GM19455 (cell line): ENCODE measurements at regions not wholly inside any gene's neighbourhood (a gene's known extent, or its start where the extent isn't known, plus 50 kb on each side); places are given as distances from the start of the nearest gene placed in this dataset.
"Not testable (repeated sequence)": the region's sequence is repeated elsewhere in the genome, so short reads cannot be mapped to it uniquely, and the experiment has no call there.

ENCODE experiments used
- ATAC-seq: cut with Tn5 transposase; IDR thresholded peaks from one replicate; pipeline ENCODE4 v1.9.1; 2021; ENCODE audit not compliant: unreplicated experiment

DNA sequence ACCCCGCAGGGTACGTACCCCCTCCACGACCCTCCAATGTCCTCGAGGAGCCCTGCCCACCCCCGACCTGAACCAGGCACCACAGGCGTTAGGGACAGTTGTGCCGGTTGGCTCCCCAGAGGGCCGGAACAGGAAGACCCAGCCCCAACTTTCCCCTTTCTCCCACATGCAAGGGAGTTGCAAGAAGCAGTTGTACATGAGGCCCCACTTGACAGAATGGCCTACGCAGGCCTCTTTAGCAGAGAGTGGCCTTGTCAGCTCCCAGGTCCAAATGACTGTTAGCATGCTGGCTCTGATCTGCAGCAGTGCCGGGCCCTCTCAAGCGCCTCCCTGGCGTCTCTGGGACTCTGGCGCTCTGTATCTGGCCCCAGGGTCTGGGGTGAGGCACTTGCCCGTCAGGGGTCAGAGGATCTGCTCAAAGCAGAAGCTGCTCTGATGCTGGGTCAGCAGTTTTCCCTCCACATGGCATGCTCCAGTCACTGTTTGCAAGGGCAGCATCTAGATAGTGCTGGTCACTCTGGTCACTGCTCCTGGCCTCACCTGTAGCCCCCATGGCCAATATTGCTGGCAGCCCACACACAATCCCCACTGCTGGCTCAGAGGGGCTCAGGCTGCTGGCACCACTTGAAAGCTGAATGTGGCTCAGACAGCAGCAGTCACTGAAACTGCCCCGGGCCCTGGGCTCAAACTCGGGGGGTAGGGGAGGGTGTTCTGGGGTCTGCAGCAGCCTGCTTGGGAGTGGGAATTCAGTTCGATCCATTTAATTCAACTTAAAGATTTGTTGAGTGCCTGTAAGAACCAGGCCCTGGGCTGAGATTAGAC is 254.5 kb downstream of the FAM43A start:
- no peak for ATAC-seq

DNA sequence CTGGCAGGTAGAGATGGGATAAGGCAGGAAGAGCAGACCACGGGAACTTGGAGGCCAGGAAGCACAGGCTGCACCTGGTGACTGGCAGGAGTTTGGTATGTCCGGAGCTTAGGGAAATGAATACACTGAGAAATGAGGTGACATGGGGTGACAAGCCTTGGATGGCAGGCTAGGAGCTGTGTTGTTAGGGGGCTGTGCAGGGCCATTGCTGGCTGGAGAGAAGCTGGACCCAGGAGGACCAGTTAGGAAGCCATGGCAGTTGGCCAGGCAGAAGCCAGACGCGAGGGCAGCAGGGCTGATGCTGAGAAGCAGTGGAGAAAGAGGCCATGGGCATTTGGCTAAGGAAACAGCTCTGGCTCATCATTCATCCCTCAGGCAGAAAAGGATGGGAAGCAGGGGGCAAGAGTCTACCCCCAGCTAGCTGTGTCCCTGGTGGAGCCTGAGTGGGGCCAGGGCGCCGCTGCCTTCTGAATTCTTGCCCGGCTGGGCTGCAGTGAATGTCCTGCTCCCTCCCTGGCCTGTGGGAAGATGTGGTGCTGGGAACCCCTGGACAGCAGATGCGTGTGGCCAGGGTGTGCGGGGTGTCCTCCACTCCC is 255.8 kb downstream of the FAM43A start:
- ATAC-seq, result no peak

DNA sequence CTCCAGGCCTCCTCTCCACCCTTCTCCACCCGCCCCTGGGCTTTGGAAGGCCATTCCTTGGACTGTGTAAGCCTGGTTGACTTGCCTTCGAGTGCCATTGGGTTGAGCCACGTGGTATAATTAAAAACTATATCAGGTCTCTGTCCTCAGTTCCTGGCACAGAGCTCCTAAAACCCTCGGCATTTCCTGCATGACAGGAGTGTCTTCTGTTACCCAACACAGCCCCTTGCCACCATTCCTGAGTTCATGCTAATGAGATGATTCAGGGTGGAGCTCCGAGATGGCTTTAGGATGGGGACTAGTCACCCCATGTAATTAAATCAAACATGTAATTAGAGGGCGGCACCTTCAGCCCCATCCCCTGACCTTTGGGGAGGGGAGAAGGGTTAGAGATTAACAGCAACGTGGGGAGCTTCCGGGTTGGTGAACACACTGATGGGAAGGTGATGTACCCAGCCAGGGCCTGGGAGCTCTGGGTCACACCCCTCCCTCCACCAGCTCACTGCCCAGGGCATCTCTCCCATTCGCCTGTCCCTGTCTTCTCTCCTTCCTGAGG is 256.4 kb downstream of the FAM43A start:
- no peak for ATAC-seq

DNA sequence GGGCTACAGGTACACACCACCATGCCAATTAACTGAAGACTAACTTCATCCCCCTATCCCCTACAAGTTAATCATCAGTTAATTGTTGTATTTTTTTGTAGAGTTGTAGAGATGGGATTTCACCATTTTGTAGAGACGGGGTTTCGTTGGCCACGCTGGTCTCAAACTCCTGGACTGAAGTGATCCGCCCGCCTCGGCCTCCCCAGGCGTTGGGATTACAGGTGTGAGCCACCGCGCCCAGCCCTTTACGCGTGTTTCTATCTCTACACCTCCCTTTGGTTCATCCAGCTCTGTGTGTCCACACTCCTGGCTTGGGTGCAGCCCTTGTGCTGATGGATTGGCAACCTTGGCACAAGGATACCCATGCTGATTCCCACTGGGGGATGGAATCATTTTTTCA is 258.8 kb downstream of the FAM43A start:
- no peak for ATAC-seq

DNA sequence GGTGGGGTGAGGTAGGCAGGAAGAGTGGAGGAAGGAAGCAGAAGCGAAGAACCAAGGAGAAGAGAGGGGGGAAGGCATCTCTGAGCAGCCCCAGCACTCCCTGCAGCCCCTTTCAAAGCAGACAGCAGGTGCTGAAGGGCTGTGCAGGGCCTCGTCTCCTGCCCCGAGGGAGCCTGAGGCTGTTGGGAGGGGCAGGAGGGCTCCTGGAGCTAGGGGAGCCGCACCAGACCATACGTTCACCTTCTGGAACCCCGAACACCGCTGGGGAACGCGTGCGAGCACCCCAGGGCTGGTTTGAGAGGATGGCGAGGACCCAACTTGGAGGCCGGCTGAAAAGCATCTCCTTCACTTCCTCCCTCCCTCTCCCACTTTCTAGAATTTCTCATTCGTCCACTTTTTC is 259.8 kb downstream of the FAM43A start:
- no peak for ATAC-seq

DNA sequence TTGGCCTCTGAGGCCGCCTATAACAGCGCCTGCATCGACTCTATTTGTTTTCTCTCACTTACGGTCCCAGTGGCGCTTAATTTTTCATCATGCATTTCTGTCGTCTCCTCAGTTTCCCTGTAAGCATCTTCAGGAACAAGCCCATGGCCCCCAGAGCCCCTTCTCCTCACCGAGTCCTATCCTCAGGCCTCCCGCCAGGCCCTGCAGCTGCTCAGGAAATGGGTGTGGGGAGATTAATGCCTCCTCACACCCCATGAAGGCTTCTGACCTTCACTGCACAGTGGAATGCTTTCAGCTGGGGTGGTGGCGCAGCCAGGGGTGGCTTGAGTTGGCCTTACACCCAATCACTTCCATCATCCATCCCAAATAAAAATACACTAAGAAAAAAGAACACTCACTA is 260.4 kb downstream of the FAM43A start:
- ATAC-seq, result no peak

DNA sequence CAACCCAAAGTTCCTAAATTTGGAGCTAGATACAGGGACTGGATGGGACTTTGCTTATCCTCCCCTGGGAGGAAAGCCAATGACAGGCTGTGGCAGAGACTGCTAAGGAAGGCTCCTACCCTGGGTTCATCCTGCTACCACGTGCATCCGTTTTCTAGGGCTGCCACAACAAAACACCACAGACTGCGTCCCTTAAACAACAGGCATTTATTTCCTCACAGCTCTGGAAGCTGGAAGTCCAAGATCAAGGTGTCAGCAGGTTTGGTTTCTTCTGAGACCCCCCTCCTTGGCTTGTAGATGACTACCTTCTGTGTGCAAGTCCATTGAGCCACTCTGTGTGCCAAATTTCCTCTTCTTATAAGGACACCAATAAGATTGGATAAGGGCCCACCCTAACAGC is 263.9 kb downstream of the FAM43A start:
- no peak for ATAC-seq

DNA sequence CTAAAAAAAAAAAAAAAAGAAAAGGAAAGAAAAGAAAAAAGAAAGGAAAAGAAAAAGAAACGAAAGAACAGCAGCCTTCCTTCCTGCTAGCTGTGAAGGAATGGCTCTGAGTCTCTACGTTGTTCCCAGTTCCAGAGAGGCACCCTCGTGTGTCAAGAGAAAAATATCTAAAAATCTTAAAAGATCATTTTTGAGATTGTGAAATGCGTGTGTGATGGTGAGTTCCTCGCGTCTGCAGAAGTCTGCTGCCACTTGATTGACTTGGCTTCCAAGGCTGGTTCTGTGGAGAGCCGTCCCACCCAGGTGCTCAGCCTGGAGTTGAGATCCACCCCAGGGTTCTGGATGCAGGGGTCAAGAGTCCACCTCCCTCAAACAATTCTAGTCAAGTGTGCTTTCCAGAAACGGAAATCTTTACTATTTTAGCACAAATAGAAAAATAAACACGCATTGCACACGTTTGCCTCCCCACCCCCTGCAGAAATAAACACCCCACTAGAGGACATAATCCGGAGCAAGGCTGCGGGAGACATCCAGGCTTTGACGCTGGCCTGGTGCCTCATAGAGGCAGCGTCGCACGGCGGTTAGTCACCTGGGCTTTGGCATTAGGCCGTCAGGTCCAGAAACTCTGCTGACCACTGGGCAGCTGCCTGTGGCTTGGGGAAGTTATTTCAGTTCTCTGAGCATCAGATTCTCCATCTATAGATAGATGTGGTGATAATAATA is 265.4 kb downstream of the FAM43A start:
- no peak for ATAC-seq

DNA sequence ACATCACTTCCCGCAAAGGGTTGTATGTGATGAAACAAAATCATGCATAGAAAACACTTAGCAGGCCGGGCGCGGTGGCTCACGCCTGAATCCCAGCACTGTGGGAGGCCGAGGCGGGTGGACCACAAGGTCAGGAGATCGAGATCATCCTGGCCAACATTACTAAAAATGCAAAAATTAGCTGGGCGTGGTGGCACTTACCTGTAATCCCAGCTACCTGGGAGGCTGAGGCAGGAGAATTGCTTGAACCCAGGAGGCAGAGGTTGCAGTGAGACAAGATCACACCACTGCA is 265.9 kb downstream of the FAM43A start:
- not testable (repeated sequence) for ATAC-seq

DNA sequence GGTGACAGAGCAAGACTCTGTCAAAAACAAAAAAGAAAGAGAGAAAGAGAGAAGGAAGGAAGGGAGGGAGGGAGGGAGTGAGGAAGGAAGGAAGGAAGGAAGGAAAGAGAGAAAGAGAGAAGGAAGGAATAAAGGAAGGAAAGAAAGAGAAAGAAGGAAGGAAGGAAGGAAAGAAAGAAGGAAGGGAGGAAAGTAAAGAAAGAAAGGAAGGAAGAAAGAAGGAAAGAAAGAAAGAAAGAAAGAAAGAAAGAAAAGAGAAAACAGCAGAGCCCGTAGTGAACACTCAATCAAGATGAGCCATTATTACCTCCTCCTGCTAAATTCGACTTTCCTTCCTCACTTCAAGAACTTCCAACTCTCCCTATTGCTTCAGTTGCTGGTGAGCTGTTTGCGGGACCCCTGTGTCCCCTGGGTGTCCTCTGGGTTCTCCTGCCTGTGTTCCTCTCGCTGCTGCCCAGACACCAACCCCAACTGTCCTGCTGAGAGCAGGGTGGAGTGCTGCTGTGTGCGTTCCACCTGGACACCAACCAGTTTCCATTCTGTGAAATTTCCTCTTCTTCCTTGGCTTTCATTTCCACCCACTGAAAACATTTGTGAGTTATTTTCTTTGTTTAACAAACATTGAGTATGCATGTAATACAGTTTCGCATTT is 266.4 kb downstream of the FAM43A start:
- ATAC-seq, result no peak

DNA sequence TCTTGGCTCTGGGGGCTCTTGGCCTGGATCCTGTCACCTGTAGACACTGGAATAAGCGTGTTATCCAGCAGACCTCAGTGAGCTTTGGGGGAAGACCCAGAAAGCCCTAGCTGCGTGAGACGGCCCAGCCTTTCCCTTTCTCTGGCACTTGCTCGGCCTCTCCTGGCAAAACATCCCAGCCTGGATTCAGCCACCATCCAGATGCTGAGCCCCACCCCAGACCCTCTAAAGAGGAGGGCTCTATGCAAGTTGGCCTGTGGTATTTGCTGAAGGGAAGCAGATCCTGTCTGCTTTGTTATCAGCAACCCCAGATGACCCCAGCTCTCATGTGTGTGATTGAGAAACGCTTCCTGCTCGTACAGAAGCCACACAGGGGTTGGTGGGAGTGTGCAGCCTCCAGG is 267.2 kb downstream of the FAM43A start:
- no peak for ATAC-seq

DNA sequence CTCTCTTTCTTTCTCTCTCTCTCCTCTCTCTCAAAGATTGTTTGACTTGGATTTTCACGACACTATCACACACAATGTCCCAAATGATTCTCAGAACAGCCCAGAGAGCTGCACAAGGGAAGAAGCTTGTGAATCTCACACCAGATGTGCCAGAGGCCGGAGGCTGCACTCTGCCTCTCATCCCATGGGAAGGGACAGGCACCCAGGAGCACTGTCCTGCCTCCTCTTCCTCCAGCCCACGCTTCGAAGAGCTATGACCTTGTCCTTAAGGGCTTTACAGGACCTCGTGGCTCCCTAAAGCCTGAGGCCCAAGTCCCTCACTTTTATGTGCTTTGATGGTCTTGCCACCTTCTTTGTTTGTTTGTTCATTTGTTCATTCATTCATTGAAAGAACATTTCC is 267.6 kb downstream of the FAM43A start:
- no peak for ATAC-seq

DNA sequence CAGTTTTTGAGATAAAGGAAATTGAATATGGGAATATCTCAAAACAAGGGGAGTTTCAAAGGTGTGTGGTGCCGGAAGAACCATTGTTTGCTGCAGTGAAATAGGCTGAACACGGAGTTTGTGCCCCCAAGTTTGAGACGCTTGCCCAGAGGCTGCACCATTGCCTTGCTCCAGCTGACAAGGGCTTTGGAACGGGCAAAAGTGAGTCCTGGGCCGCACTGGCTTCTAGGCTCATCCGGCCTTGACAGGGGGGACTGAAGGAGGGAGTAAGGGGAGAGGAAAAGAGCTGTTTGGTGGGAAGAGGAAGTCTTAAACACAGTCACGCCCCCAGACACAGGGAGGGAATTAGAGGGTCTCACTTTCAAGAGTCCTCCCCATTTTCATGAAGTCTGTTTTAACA is 269.9 kb downstream of the FAM43A start:
- ATAC-seq, result no peak

DNA sequence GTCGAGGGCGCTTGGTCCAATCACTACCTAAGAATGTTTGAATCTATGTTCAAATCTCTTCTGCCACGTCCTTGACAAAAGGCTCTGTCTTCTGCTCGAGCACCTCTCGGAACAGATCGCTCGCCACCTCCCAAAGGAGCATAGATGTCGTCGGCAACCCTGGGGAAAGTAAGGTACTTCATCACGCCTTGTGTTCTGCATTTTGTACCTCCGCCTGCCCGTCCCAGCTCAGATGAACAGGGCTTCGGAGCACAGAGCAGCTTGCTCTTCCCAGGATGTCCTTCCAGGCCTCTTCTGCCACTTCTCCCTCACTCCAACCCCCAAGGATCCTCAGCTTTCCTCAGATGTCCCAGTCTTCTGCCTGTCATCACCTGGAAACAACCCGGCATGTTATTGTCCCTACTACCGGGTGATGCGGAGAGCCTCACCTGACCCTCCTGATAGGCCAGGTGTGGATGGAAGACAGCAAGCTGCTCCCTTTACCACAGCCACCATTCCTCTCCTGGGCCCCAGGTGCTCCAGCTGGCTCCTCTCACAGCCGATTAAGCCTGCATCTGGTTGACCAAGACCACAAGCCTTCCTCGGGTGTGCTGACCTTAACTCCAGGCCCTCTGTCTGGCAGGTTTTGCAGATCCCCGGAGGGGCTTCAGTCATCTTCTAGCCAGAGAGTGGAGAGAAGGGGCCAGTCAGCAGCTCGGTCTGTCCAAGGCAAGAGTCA is 270.5 kb downstream of the FAM43A start:
- ATAC-seq, result no peak

DNA sequence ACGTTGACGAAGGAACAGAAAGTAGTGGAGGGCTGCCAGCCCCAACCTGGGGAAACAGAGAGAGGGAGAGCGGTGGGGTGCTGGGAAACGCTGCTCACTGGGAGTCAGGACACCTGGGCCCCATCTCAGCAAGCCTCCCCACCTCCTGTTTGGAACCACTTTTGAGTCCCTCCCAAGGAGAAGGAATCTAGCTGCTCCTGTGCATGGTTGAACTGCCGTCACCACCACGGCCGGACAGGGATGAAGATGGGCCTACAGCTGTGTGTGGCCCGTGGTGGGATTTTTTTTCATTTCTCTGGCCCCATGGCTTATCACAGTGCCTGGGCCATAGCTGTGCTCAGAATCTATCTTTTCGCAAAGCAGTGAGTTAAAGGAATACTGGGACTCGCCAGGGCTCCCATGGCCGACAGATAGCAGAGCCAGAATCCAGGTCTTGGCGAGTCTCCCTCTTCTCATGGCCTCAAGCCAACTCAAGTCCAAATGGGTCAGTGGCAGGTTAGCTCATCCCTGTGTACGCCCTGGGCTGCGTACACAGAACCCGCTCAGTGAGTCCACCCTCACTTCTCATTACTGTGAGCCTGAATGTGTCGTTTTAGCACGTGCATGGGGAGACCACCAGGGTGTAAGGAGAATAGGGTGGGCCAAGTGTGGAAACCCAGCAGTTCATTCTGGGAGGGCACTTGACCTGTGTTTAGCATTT is 271.2 kb downstream of the FAM43A start:
- ATAC-seq, result no peak

DNA sequence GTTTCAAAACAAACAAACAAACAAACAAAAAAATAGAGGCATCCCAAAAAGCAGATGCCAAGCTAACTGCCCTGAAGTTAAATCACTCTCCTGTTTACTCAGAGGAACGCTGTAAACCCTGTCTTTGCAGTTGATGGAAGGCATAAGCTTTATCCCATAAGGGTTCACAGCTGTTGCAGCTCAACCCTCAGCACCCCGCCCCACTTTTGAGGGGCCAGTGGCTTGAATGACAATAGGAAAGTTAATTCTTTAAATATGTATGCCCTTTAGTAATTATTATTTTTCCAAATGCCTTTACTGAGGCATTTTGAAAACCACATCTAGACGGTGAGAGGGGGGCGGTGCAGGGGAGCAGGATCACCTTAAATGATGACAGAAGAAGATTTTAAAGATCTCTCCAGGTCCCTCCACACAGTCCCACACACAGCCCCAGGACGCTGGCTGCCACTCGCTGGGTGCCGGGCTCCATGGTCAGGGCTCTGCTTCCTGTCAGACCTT is 272.1 kb downstream of the FAM43A start:
- no peak for ATAC-seq

DNA sequence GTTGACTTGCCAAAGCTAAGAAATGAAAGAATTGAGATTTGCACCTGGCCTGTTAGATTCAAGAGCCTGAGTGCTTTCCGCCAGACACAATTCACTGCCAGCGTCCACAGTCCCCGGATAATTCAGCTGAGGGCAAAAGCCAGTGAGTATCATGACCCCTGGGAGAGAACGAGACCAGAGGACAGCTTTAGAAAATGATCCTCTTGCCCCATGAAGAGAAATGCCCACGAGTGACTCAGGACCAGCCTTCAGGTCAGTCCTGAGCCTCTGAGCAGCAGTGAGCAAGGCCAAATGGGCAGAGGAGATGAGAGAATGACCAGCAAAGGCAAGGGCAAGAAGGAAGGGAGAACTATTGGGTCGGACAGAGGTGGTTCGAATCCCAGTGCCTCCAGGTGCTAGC is 273.5 kb downstream of the FAM43A start:
- ATAC-seq, result no peak

DNA sequence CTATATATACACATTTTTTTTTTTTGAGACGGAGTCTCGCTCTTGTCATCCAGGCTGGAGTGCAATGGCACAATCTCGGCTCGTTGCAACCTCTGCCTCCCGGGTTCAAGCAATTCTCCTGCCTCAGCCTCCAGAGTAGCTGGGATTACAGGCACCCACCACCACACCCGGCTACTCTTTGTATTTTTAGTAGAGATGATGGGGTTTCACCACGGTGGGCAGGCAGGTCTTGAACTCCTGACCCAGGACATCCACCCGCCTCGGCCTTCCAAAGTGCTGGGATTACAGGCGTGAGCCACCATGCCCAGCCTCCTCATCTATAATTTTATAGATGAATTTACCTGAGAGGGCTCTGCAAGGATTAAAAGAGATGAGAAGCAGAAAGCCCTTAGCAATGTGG is 274.0 kb downstream of the FAM43A start:
- not testable (repeated sequence) for ATAC-seq

DNA sequence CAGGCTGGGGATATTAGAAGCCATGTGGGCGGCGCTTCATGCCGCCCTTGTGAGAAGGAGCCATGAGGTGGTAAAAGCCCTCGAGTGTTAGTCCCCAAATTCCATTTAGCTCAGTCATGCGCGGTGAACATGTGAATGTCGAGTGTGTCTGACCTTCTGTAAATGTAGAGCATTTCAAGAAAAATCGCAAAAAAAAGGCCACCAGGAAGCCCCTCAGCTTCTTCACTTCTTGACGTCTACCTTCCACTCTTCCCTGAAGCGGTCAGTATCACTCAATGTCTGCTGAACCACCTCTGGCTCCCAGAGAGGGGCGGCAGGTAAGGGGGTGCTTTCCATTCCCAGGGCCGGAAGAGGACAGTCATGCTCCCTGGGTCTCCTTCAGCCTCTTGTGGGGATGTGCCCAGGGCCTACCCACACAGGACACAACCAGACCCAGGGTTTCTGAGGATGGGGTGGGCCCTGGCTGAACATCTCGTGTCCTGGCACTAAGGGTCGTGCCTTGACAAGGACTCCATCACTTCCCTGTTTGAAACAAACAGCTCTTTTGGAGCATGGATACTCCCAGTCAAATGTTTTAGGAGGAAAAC is 274.9 kb downstream of the FAM43A start:
- no peak for ATAC-seq

DNA sequence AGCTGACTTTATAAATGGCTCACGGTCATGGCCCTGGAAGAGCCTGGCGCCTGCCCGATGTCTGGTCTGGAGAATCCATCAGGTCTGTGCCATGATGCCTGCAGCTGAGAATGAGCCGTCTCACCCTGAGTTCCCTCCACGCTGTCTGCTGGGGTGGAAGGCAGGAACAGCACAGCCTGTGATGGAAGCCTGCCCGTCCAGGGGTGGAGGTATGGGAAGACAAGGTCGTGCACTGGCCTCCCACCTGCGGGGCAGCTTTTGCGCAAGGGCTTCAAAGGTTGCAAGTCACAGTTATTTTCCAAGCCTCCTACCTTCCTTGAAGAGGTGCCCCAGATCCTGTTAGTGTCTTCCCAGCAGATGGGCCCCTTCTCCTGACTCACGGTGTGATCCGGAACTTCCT is 275.5 kb downstream of the FAM43A start:
- ATAC-seq, result no peak
